ENCODE measurements at regions not wholly inside any gene's neighbourhood (a gene's known extent, or its start where the extent isn't known, plus 50 kb on each side); places are given as distances from the start of the nearest gene placed in this dataset.
A peak's percentile ranks its signal among the peaks of the same experiment; 100 is the strongest.

GRCh38 chr12:30048371-30048770 lies 264.6 kb upstream of the TMTC1 start:
- no CpG with 5 or more reads among the region's 2 CpGs for WGBS
- no peaks in the 10 kb centered on the region for H3K79me1 ChIP-seq (replicated peaks; ENCODE audit: low read length, poor library complexity, severe bottlenecking)
- no peak overlapping the region for H2AFZ ChIP-seq (ENCODE audit: low read depth, low read length)
- H2BK5ac ChIP-seq (ENCODE audit: low read depth, low read length, poor library complexity, severe bottlenecking), result no peak overlapping the region
- no peaks in the 10 kb centered on the region for H3K9me3 ChIP-seq (ENCODE audit: control insufficient read depth, low read length)
- H3K27me3 ChIP-seq (ENCODE audit: control insufficient read depth in 1 of 2, insufficient read depth in 1 of 2, low read length in 2 of 2), result no peaks in the 10 kb centered on the region
- no peak for DNase-seq
- no peak overlapping the region for H4K91ac ChIP-seq (ENCODE audit: low read length)
- no peak overlapping the region for H3K23ac ChIP-seq (ENCODE audit: low read length in 2 of 2)
- no peak overlapping the region for H3K9ac ChIP-seq (ENCODE audit: low read length)
- no peak overlapping the region for H2BK120ac ChIP-seq (ENCODE audit: low read depth, low read length)
- H4K8ac ChIP-seq (ENCODE audit: low read length), result no peak overlapping the region
- H3K4me3 ChIP-seq (ENCODE audit: insufficient read depth in 1 of 2, low read depth in 1 of 2, low read length in 2 of 2), result no peak overlapping the region
- H3K14ac ChIP-seq (ENCODE audit: low read length in 2 of 2), result no peak overlapping the region
- no peak overlapping the region for H3K18ac ChIP-seq (ENCODE audit: low read depth in 1 of 2, low read length in 2 of 2)
- no peak overlapping the region for H3K27ac ChIP-seq (ENCODE audit: low read length, poor library complexity, severe bottlenecking)
- no peak overlapping the region for H2AK5ac ChIP-seq (ENCODE audit: low read length, severe bottlenecking)
- H3K4ac ChIP-seq (ENCODE audit: low read depth in 1 of 2, low read length in 2 of 2), result no peak overlapping the region
- H3K4me1 ChIP-seq (ENCODE audit: control insufficient read depth, insufficient read depth, low read depth, low read length), result peaks cover 2% of the 10 kb centered on the region
- no peak overlapping the region for H3K4me2 ChIP-seq (ENCODE audit: low read length, poor library complexity, severe bottlenecking)
- no peaks in the 10 kb centered on the region for H3K36me3 ChIP-seq (ENCODE audit: control insufficient read depth in 1 of 2, insufficient read depth in 2 of 2, low read depth in 1 of 2, low read length in 2 of 2)
- H2BK12ac ChIP-seq (ENCODE audit: low read length in 2 of 2), result no peak overlapping the region
- no peak overlapping the region for H2BK15ac ChIP-seq (ENCODE audit: low read depth, poor library complexity, severe bottlenecking)

GRCh38 chr12:30047516-30048254 lies 263.9 kb upstream of the TMTC1 start:
- Histone ChIP-seq H3K27ac (ENCODE audit: low read length, poor library complexity, severe bottlenecking) (peak overlapping the region; percentile 1), H3K23ac (ENCODE audit: low read length in 2 of 2) (no peak overlapping the region), H2BK12ac (ENCODE audit: low read length in 2 of 2) (no peak overlapping the region), H3K9me3 (ENCODE audit: control insufficient read depth, low read length) (no peaks in the 10 kb centered on the region), H2AFZ (ENCODE audit: low read depth, low read length) (no peak overlapping the region), H3K9ac (ENCODE audit: low read length) (no peak overlapping the region), H3K4ac (ENCODE audit: low read depth in 1 of 2, low read length in 2 of 2) (no peak overlapping the region), H2BK15ac (ENCODE audit: low read depth, poor library complexity, severe bottlenecking) (no peak overlapping the region), H3K79me1 (replicated peaks; ENCODE audit: low read length, poor library complexity, severe bottlenecking) (no peaks in the 10 kb centered on the region), H4K91ac (ENCODE audit: low read length) (no peak overlapping the region), H4K8ac (ENCODE audit: low read length) (no peak overlapping the region), H3K14ac (ENCODE audit: low read length in 2 of 2) (no peak overlapping the region), H3K36me3 (ENCODE audit: control insufficient read depth in 1 of 2, insufficient read depth in 2 of 2, low read depth in 1 of 2, low read length in 2 of 2) (no peaks in the 10 kb centered on the region), H2BK5ac (ENCODE audit: low read depth, low read length, poor library complexity, severe bottlenecking) (no peak overlapping the region), H3K27me3 (ENCODE audit: control insufficient read depth in 1 of 2, insufficient read depth in 1 of 2, low read length in 2 of 2) (no peaks in the 10 kb centered on the region), H3K18ac (ENCODE audit: low read depth in 1 of 2, low read length in 2 of 2) (no peak overlapping the region), H2AK5ac (ENCODE audit: low read length, severe bottlenecking) (no peak overlapping the region), H3K4me1 (ENCODE audit: control insufficient read depth, insufficient read depth, low read depth, low read length) (peaks cover 2% of the 10 kb centered on the region), H3K4me2 (ENCODE audit: low read length, poor library complexity, severe bottlenecking) (peak overlapping the region; percentile 17), H3K4me3 (ENCODE audit: insufficient read depth in 1 of 2, low read depth in 1 of 2, low read length in 2 of 2) (no peak overlapping the region), H2BK120ac (ENCODE audit: low read depth, low read length) (no peak overlapping the region)
- peak; percentile 35 for DNase-seq
- 88% methylated on average over 5 of the region's 5 CpGs for WGBS

GRCh38 chr12:30046376-30046775 lies 262.6 kb upstream of the TMTC1 start:
- Histone ChIP-seq H2BK5ac (ENCODE audit: low read depth, low read length, poor library complexity, severe bottlenecking) (no peak overlapping the region), H3K14ac (ENCODE audit: low read length in 2 of 2) (no peak overlapping the region), H3K4me3 (ENCODE audit: insufficient read depth in 1 of 2, low read depth in 1 of 2, low read length in 2 of 2) (no peak overlapping the region), H3K36me3 (ENCODE audit: control insufficient read depth in 1 of 2, insufficient read depth in 2 of 2, low read depth in 1 of 2, low read length in 2 of 2) (no peaks in the 10 kb centered on the region), H3K9ac (ENCODE audit: low read length) (no peak overlapping the region), H3K9me3 (ENCODE audit: control insufficient read depth, low read length) (no peaks in the 10 kb centered on the region), H3K18ac (ENCODE audit: low read depth in 1 of 2, low read length in 2 of 2) (no peak overlapping the region), H3K79me1 (replicated peaks; ENCODE audit: low read length, poor library complexity, severe bottlenecking) (no peaks in the 10 kb centered on the region), H4K91ac (ENCODE audit: low read length) (no peak overlapping the region), H3K4ac (ENCODE audit: low read depth in 1 of 2, low read length in 2 of 2) (no peak overlapping the region), H4K8ac (ENCODE audit: low read length) (no peak overlapping the region), H3K27ac (ENCODE audit: low read length, poor library complexity, severe bottlenecking) (no peak overlapping the region), H2BK15ac (ENCODE audit: low read depth, poor library complexity, severe bottlenecking) (no peak overlapping the region), H2BK12ac (ENCODE audit: low read length in 2 of 2) (no peak overlapping the region), H3K4me2 (ENCODE audit: low read length, poor library complexity, severe bottlenecking) (no peak overlapping the region), H2AK5ac (ENCODE audit: low read length, severe bottlenecking) (no peak overlapping the region), H3K27me3 (ENCODE audit: control insufficient read depth in 1 of 2, insufficient read depth in 1 of 2, low read length in 2 of 2) (no peaks in the 10 kb centered on the region), H3K4me1 (ENCODE audit: control insufficient read depth, insufficient read depth, low read depth, low read length) (peaks cover 2% of the 10 kb centered on the region), H2AFZ (ENCODE audit: low read depth, low read length) (no peak overlapping the region), H3K23ac (ENCODE audit: low read length in 2 of 2) (no peak overlapping the region), H2BK120ac (ENCODE audit: low read depth, low read length) (no peak overlapping the region)
- no peak for DNase-seq
- no CpG with 5 or more reads among the region's 2 CpGs for WGBS

- whole genome bisulfite sequencing, result 86% methylated on average over 1 of the region's 1 CpG
Observed at GRCh38 chr12:30045171-30045570, 261.4 kb upstream of the TMTC1 start.

More at GRCh38 chr12:30045171-30045570, 261.4 kb upstream of the TMTC1 start:
- no peak overlapping the region for H4K91ac ChIP-seq (ENCODE audit: low read length)
- no peak overlapping the region for H2BK12ac ChIP-seq (ENCODE audit: low read length in 2 of 2)
- H3K4me2 ChIP-seq (ENCODE audit: low read length, poor library complexity, severe bottlenecking), result no peak overlapping the region
- no peak overlapping the region for H3K14ac ChIP-seq (ENCODE audit: low read length in 2 of 2)
- H3K4me1 ChIP-seq (ENCODE audit: control insufficient read depth, insufficient read depth, low read depth, low read length), result peaks cover 2% of the 10 kb centered on the region
- H3K4ac ChIP-seq (ENCODE audit: low read depth in 1 of 2, low read length in 2 of 2), result no peak overlapping the region
- no peak overlapping the region for H4K8ac ChIP-seq (ENCODE audit: low read length)
- no peak overlapping the region for H2BK15ac ChIP-seq (ENCODE audit: low read depth, poor library complexity, severe bottlenecking)
- no peak overlapping the region for H3K9ac ChIP-seq (ENCODE audit: low read length)
- H3K4me3 ChIP-seq (ENCODE audit: insufficient read depth in 1 of 2, low read depth in 1 of 2, low read length in 2 of 2), result no peak overlapping the region
- H3K36me3 ChIP-seq (ENCODE audit: control insufficient read depth in 1 of 2, insufficient read depth in 2 of 2, low read depth in 1 of 2, low read length in 2 of 2), result no peaks in the 10 kb centered on the region
- no peak overlapping the region for H3K23ac ChIP-seq (ENCODE audit: low read length in 2 of 2)
- no peak for DNase-seq
- no peaks in the 10 kb centered on the region for H3K9me3 ChIP-seq (ENCODE audit: control insufficient read depth, low read length)
- no peak overlapping the region for H3K27ac ChIP-seq (ENCODE audit: low read length, poor library complexity, severe bottlenecking)
- H2AK5ac ChIP-seq (ENCODE audit: low read length, severe bottlenecking), result no peak overlapping the region
- no peaks in the 10 kb centered on the region for H3K79me1 ChIP-seq (replicated peaks; ENCODE audit: low read length, poor library complexity, severe bottlenecking)
- H3K18ac ChIP-seq (ENCODE audit: low read depth in 1 of 2, low read length in 2 of 2), result no peak overlapping the region
- H2AFZ ChIP-seq (ENCODE audit: low read depth, low read length), result no peak overlapping the region
- no peak overlapping the region for H2BK120ac ChIP-seq (ENCODE audit: low read depth, low read length)
- H3K27me3 ChIP-seq (ENCODE audit: control insufficient read depth in 1 of 2, insufficient read depth in 1 of 2, low read length in 2 of 2), result no peaks in the 10 kb centered on the region
- H2BK5ac ChIP-seq (ENCODE audit: low read depth, low read length, poor library complexity, severe bottlenecking), result no peak overlapping the region

Data from mesenchymal stem cell (in vitro differentiated cells and primary cell).